RPMI8226 (cell line): ENCODE measurements at regions not wholly inside any gene's neighbourhood (a gene's known extent, or its start where the extent isn't known, plus 50 kb on each side); places are given as distances from the start of the nearest gene placed in this dataset.

ENCODE experiments used
- DNase-seq: peaks from one replicate; pipeline ENCODE4 v3.0.0-alpha.2; 2015

DNA sequence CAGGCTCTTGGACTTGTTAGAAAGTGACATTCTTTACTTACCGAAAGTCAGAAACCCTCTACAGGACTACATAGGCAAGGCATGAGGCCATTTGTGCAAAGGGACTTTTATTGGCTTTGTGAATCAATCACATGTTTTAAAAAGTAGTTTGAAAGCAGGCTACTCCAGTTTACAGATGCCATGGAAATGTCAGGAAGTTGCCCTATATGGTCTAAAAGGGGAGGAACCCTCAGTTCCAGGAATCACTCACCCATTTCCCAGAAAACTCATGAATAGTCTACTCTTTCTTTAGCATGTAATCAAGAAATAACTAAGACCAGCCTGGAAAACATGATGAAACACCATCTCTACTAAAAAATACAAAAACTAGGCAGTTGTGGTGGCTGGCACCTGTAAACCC is 51.0 kb upstream of the MKRN3 start:
- DNase-seq = no peak

DNA sequence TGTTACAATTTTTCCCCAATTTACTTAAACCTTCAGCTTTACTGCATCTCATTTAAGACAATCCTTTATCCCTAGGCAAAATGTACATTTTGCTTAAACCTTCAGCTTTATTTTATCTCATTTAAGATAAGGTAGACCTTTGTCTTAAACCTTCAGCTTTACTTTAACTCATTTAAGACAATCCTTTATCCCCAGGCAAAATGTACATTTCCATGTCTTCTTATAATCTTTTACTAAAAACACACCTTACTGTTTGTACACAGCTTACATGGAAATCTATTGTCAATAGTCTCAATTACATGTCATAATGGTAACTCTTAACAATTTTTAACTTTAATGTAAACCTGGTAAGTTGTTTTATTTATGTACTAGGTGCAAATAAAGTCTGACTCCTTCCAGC is 58.7 kb upstream of the MKRN3 start:
- no peak for DNase-seq

DNA sequence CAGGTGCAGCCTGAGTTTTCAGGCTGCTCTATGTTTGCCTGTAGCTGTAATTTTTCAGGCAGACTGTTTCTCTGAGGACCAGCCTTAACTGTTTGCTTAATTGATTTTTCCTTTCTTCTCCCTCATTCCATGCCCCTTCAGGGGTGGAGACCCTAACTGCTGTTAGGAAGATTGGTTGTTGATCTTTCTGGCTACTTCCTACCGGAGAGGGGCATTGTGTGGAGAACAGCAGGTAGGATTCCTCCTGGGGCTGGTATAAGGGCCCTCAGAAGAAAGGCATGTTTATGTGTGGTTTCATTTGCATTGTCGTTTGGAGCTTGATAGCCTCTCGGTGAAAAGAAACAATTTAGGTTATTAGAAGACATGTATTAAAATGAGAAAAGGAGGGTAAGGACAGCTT is 56.9 kb upstream of the GOLGA6L2 start:
- no peak for DNase-seq

DNA sequence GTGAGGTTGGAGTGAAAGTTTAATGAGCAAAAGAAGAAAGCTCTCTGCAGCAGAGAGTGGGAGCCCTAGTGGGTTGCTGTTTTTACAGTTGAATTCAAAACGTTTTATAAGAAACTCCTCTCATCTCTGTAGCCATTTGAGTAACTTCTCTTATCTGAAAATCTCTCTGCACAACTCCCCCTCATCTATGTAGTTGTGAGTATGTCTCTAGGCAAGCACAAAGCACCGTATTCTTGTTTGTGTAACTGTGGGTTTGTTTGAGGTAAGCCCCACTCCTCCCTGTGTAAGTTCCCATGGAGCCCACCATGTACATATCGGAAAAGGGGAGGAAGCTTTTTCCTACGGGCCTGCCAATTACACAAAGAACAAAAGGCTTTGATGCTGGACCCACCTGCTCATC is 56.5 kb upstream of the GOLGA6L2 start:
- no peak for DNase-seq

DNA sequence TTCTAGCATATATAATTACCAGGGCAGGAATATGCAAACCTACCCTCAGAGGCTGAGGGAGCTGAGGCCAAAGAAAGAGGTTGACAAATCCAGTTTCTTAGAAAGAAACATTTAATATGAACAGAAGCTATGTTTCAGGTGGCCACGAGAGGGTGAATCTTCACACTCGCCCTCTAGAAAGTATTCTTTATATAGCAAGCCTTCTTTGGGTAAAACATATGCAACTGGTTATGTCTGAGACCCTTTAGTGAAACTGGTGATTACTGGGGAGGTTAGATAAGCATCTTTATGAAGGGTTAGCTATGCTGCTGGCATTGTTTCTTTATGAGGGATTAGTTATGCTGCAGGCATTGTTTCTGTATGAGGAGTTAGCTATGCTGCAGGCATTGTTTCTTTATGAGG is 50.7 kb upstream of the GOLGA6L2 start:
- peak; percentile 21 for DNase-seq
